ENCODE measurements at regions not wholly inside any gene's neighbourhood (a gene's known extent, or its start where the extent isn't known, plus 50 kb on each side); places are given as distances from the start of the nearest gene placed in this dataset.

GRCh38 chr6:113487489-113488058, 369.6 kb upstream of the MARCKS start:
- no peak for TF ChIP-seq POLR2A (IDR thresholded peaks at IDR 0.05; ENCODE audit: low read length)
- no peak for TF ChIP-seq GATA1 (IDR thresholded peaks at IDR 0.05; ENCODE audit: low read depth, low read length)
